Adrenal gland (tissue), 9 donors: ENCODE measurements at regions not wholly inside any gene's neighbourhood (a gene's known extent, or its start where the extent isn't known, plus 50 kb on each side); places are given as distances from the start of the nearest gene placed in this dataset.

Source experiments
- DNase-seq, 7 donors: peaks; one replicate each; pipeline ENCODE4 v3.0.0-alpha.2; 2019 to 2020
- H3K27ac ChIP-seq, 5 donors: fragments of 200-600 bp; sonication (generic) in 4 of 5; 1 replicate in 3 of 5; 2 replicates in 2 of 5; pipeline versions ENCODE4 v1.5.1 to v1.8.0; 2016 to 2020; ENCODE audit warnings: mild to moderate bottlenecking in 1 of 5
- H3K27me3 ChIP-seq: fragments of 200-600 bp; 2 replicates; pipeline ENCODE4 v1.8.0; 2021
- H3K36me3 ChIP-seq, 2 donors: fragments of 200-600 bp; replicated peaks in 1 of 2; 1 replicate in 1 of 2; 2 replicates in 1 of 2; pipeline versions ENCODE4 v1.5.1 to v1.8.0; 2018 to 2022
- H3K4me1 ChIP-seq, 2 donors: fragments of 200-600 bp; replicated peaks in 1 of 2; 1 replicate in 1 of 2; 2 replicates in 1 of 2; pipeline versions ENCODE4 v1.5.1 to v1.8.0; 2018 to 2021
- H3K4me3 ChIP-seq, 4 donors: fragments of 200-600 bp; sonication (generic) in 3 of 4; one replicate each; pipeline ENCODE4 v1.5.1; 2016 to 2018
- H3K9me3 ChIP-seq, 3 donors: fragments of 200-600 bp; sonication (generic) in 1 of 3; replicated peaks in 1 of 3; 1 replicate in 2 of 3; 2 replicates in 1 of 3; pipeline versions ENCODE4 v1.5.1 to v1.8.0; 2016 to 2021
- CTCF ChIP-seq, 6 experiments: fragments of 450-650 bp in 4 of 6; fragments of 200-600 bp in 2 of 6; sonication (generic) in 1 of 6; IDR thresholded peaks; 1 replicate in 5 of 6; 2 replicates in 1 of 6; pipeline versions ENCODE4 v1.5.1 to v1.8.0; 2016 to 2021; ENCODE audit warnings: antibody characterized with exemption in 6 of 6, mild to moderate bottlenecking in 2 of 6, moderate library complexity in 1 of 6
- POLR2A ChIP-seq, 2 donors: fragments of 450-650 bp; IDR thresholded peaks; one replicate each; pipeline ENCODE4 v1.6.1; 2017; ENCODE audit warnings: antibody characterized with exemption in 2 of 2, mild to moderate bottlenecking in 2 of 2, moderate library complexity in 1 of 2
- WGBS, 4 donors: extraction: QIAGEN DNeasy Blood & Tissue Kit in 2 of 4; methylation state at CpG; one replicate each; pipeline versions ENCODE4 v1.1.5 to v1.1.7; 2013 to 2017; 5-methylcytosine and 5-hydroxymethylcytosine counted together
- intact Hi-C, 2 donors: fragments of 100-400 bp; cut with DNase I; formaldehyde crosslinking; loops; one replicate each; pipeline versions ENCODE4 v1.14.1 to v1.15.0; 2022 to 2023
- donor health status: healthy with polysubstance abuse.
- donor health status: Bipolar disorder and iron deficiency.
- donor health status: DM: yes; HTN: yes; CAD: no.
- donor health status: DM: no; HTN: no; CAD: no.
- donor health status: DM: no; HTN: no; CAD: no.

GRCh38 chr12:91984556-91984955 lies 161.1 kb downstream of the BTG1 start:
- WGBS, 4 donors, result 66 to 72% (median 69%) methylated on average over 5 of the region's 5 CpGs
- intact Hi-C loops, result no loop called here
- peaks cover 0 to 28% of the 10 kb centered on the region in 2 donors for H3K4me1 ChIP-seq

DNA sequence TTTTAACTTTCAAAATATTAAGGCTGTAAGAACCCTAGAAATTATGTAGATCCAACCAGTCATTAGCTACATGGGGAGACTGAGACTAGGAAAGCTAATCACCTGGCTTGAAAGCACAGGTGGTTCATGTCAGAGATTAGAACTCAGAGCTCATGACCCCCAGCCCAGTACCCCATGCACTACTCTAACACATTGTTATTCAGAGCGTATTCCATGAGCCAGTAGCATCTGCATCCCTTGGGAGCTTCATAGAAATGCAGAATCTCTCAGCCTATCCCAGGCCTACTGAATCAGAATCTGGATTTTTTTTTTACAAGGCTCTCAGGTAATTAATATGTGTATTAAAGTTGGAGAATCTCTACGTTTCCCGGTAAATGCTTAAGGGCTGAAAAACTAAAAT lies 161.7 kb downstream of the BTG1 start:
- no peak for DNase-seq
- Histone ChIP-seq H3K27ac (no peak overlapping the region), H3K36me3 (no peaks in the 10 kb centered on the region), H3K27me3 (no peaks in the 10 kb centered on the region), H3K9me3 (no peaks in the 10 kb centered on the region), H3K4me3 (no peak overlapping the region), H3K4me1 (peaks cover 0 to 28% of the 10 kb centered on the region in 2 donors)
- intact Hi-C loops, result no loop called here
- WGBS, 4 donors, result 90 to 95% (median 92%) methylated on average over 3 of the region's 3 CpGs
- TF ChIP-seq CTCF (IDR thresholded peaks at IDR 0.05), result no peak
- no peak for TF ChIP-seq POLR2A (IDR thresholded peaks at IDR 0.05)

More at GRCh38 chr12:91984556-91984955, 161.1 kb downstream of the BTG1 start:
- TF ChIP-seq CTCF (IDR thresholded peaks at IDR 0.05), result no peak
- no peak for TF ChIP-seq POLR2A (IDR thresholded peaks at IDR 0.05)
- H3K9me3 ChIP-seq, result no peaks in the 10 kb centered on the region
- no peaks in the 10 kb centered on the region for H3K27me3 ChIP-seq
- H3K36me3 ChIP-seq, result no peaks in the 10 kb centered on the region
- no peak overlapping the region for H3K4me3 ChIP-seq
- DNase-seq, result no peak
- H3K27ac ChIP-seq, result no peak overlapping the region

GRCh38 chr12:91982946-91983345 lies 162.7 kb downstream of the BTG1 start:
- intact Hi-C loops, result no loop called here
- no peaks in the 10 kb centered on the region for H3K27me3 ChIP-seq
- no peak for DNase-seq
- H3K9me3 ChIP-seq, result no peaks in the 10 kb centered on the region
- WGBS, 4 donors, result 81 to 90% (median 86%) methylated on average over 5 of the region's 5 CpGs
- no peak overlapping the region for H3K27ac ChIP-seq
- no peak for TF ChIP-seq POLR2A (IDR thresholded peaks at IDR 0.05)
- no peak for TF ChIP-seq CTCF (IDR thresholded peaks at IDR 0.05)
- H3K4me3 ChIP-seq, result no peak overlapping the region
- H3K4me1 ChIP-seq, result peaks cover 0 to 28% of the 10 kb centered on the region in 2 donors
- no peaks in the 10 kb centered on the region for H3K36me3 ChIP-seq

DNA sequence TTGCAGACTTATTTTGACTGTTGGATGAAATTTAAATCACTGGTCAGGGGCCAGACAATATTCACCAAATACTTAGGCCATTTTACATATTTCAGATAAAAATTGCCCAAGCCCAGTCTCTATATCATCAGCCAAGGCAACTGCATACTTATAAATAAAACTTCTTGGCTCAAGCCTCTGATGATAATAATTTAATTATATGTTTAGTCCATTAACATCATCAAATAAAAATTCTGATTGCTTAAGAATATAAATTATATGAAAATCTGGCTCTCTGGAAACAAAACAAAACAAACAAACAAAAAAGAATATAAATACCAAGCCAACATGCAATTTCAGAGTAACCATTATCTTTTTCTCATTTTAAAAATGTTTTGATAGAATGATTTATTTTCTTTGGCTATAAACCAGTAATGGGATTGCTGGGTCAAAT lies 165.2 kb downstream of the BTG1 start:
- no peak for TF ChIP-seq POLR2A (IDR thresholded peaks at IDR 0.05)
- TF ChIP-seq CTCF (IDR thresholded peaks at IDR 0.05), result no peak
- intact Hi-C loops, result no loop called here
- no peaks in the 10 kb centered on the region for H3K36me3 ChIP-seq

More for the DNA sequence above, 165.2 kb downstream of the BTG1 start:
- Histone ChIP-seq H3K4me1 (peaks cover 0 to 21% of the 10 kb centered on the region in 2 donors), H3K27ac (no peak overlapping the region), H3K9me3 (no peaks in the 10 kb centered on the region), H3K4me3 (no peak overlapping the region), H3K27me3 (no peaks in the 10 kb centered on the region)
- no peak for DNase-seq
